GM12878 (cell line): ENCODE measurements at regions not wholly inside any gene's neighbourhood (a gene's known extent, or its start where the extent isn't known, plus 50 kb on each side); places are given as distances from the start of the nearest gene placed in this dataset.
"Not testable (repeated sequence)": the region's sequence is repeated elsewhere in the genome, so short reads cannot be mapped to it uniquely, and the experiment has no call there.

ENCODE experiments used
- ATAC-seq: fragments of 200-7000 bp; cut with Tn5 transposase; 3 replicates; pipeline ENCODE4 v1.9.1; 2020; ENCODE audit warnings: mild to moderate bottlenecking, moderate library complexity
- BruUV-seq: library from RNA; stranded (reverse); fragments of 400-500 nt; replicated peaks from 2 replicates; lab custom pipeline; 2021; lab: Mats Ljungman, UMichigan
- CTCF ChIA-PET: fragments of 300-600 bp; sonication (Branson Sonifier 250); formaldehyde crosslinking; extraction: SDS; loops from one replicate; lab custom pipeline; 2021; ENCODE audit warnings: inconsistent platforms; lab: Yijun Ruan, JAX
- POLR2A ChIA-PET: fragments of 350-600 bp; formaldehyde crosslinking; extraction: SDS; loops from one replicate; lab custom pipeline; 2021; ENCODE audit warnings: inconsistent platforms; lab: Charles Lee
- RAD21 ChIA-PET: fragments of 300-600 bp; sonication (Branson Sonifier 250); formaldehyde crosslinking; loops from one replicate; lab custom pipeline; 2023; ENCODE audit warnings: antibody characterized with exemption; ENCODE audit not compliant: unreplicated experiment; lab: Charles Lee
- SMC1A ChIA-PET: fragments of 300-600 bp; sonication (Branson Sonifier 250); formaldehyde crosslinking; loops from one replicate; lab custom pipeline; 2023; ENCODE audit not compliant: unreplicated experiment, uncharacterized antibody; lab: Charles Lee
- DNase-seq: peaks from one replicate; pipeline ENCODE4 v3.0.0-alpha.2; 2011; ENCODE audit warnings: low read depth, low spot score
- FAIRE-seq: peaks from 3 replicates; lab custom pipeline; 2011; peaks lifted over from hg19 to GRCh38; lab: Jason Lieb, UNC
- H2AFZ ChIP-seq: 2 replicates; pipeline ENCODE4 v1.6.0; 2011; ENCODE audit warnings: low read depth, low read length, control low read depth; ENCODE audit not compliant: control insufficient read depth
- H3K27ac ChIP-seq: 2 replicates; pipeline ENCODE4 v1.5.1; 2011; ENCODE audit warnings: control low read depth; ENCODE audit not compliant: control insufficient read depth, insufficient read depth
- H3K27me3 ChIP-seq, 2 experiments: replicated peaks in 1 of 2; 2 replicates each; pipeline versions ENCODE4 v1.6.0 to v1.6.1; 2011; ENCODE audit warnings: low read length in 1 of 2; ENCODE audit not compliant: control insufficient read depth in 2 of 2, insufficient read depth in 2 of 2
- H3K36me3 ChIP-seq, 2 experiments: 2 replicates each; pipeline ENCODE4 v1.5.1; 2011; ENCODE audit warnings: low read length in 1 of 2; ENCODE audit not compliant: control insufficient read depth in 2 of 2, insufficient read depth in 2 of 2
- H3K4me1 ChIP-seq: 2 replicates; pipeline ENCODE4 v1.6.1; 2011; ENCODE audit warnings: mild to moderate bottlenecking, low read length, moderate library complexity, mixed read lengths; ENCODE audit not compliant: control insufficient read depth, insufficient read depth
- H3K4me2 ChIP-seq: 2 replicates; pipeline ENCODE4 v1.6.0; 2011; ENCODE audit warnings: control low read depth; ENCODE audit not compliant: control insufficient read depth, insufficient read depth
- H3K4me3 ChIP-seq: fragments of 200-600 bp; sonication (generic); 2 replicates; pipeline ENCODE4 v1.5.1; 2016
- H3K79me2 ChIP-seq: 2 replicates; pipeline ENCODE4 v1.6.0; 2011; ENCODE audit warnings: low read length; ENCODE audit not compliant: control insufficient read depth, insufficient read depth
- H3K9ac ChIP-seq: 2 replicates; pipeline ENCODE4 v1.8.0; 2011; ENCODE audit warnings: low read length, control low read depth, mixed read lengths; ENCODE audit not compliant: control insufficient read depth, insufficient read depth
- H3K9me3 ChIP-seq: replicated peaks from 3 replicates; pipeline ENCODE4 v1.5.1; 2011; ENCODE audit warnings: mild to moderate bottlenecking, low read length; ENCODE audit not compliant: control insufficient read depth, insufficient read depth
- H4K20me1 ChIP-seq: 2 replicates; pipeline ENCODE4 v1.6.0; 2011; ENCODE audit not compliant: control insufficient read depth, insufficient read depth
- FOXK2 ChIP-seq: fragments of 450-650 bp; IDR thresholded peaks from 2 replicates; pipeline ENCODE4 v1.6.1; 2017; ENCODE audit warnings: mild to moderate bottlenecking, moderate library complexity
- IKZF2 ChIP-seq, 2 experiments: fragments of 450-650 bp; IDR thresholded peaks; 2 replicates each; pipeline ENCODE4 v1.6.1; 2017; ENCODE audit warnings: mild to moderate bottlenecking in 2 of 2, moderate library complexity in 2 of 2
- RB1 ChIP-seq: fragments of 450-650 bp; formaldehyde crosslinking; IDR thresholded peaks from 2 replicates; pipeline ENCODE4 v1.6.1; 2017; ENCODE audit warnings: mild to moderate bottlenecking, borderline replicate concordance
- TAF1 ChIP-seq: IDR thresholded peaks from 2 replicates; pipeline ENCODE4 v1.6.1; 2011; ENCODE audit warnings: mild to moderate bottlenecking, low read depth, low read length, borderline replicate concordance
- WGBS: methylation state at CpG from one replicate; pipeline ENCODE4 v1.1.6; 2016; ENCODE audit warnings: low lambda C conversion rate; ENCODE audit not compliant: insufficient replicate concordance, insufficient coverage; ENCODE audit errors: missing lambda C conversion rate; 5-methylcytosine and 5-hydroxymethylcytosine counted together
- in situ Hi-C: fragments of 300-500 bp; cut with MboI; formaldehyde crosslinking; loops from 9 replicates; pipeline ENCODE4 v1.14.3; 2018; ENCODE audit warnings: mixed read lengths
- intact Hi-C: fragments of 100-400 bp; cut with micrococcal nuclease; formaldehyde crosslinking; loops from one replicate; pipeline ENCODE4 v1.14.2; 2022; ENCODE audit not compliant: unreplicated experiment

DNA sequence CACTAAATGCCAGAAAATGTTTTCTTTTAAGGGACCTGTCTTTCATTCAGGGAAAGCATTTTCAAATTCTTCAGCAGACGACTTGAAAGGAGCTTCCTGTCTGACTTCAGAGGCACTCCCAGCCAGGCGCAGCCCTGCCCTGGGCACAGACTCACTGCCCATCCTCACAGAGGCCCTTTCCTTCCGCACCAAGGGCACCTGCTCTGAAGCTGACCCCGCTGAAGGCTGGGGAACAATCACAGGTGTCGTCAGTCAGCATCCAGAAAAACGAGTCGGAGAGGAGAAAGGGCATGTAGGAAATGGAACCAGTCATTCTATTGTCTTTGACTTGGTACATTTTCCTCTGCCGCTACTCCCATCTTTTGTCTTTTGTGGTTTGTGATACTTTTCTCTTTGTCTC lies 125.3 kb upstream of the PARD3 start:
- Histone ChIP-seq H3K36me3 (no peaks in the 10 kb centered on the region), H2AFZ (no peak overlapping the region), H3K27ac (no peak overlapping the region), H3K4me3 (no peak overlapping the region), H4K20me1 (no peaks in the 10 kb centered on the region), H3K4me1 (no peaks in the 10 kb centered on the region), H3K9me3 (no peaks in the 10 kb centered on the region), H3K4me2 (no peak overlapping the region), H3K27me3 (no peaks in the 10 kb centered on the region), H3K9ac (no peak overlapping the region), H3K79me2 (no peaks in the 10 kb centered on the region)
- DNase-seq: no peak
- FAIRE-seq: no peak
- in situ Hi-C loops: no loop called here
- 44% methylated on average over 8 of the region's 8 CpGs for WGBS
- SMC1A ChIA-PET: interaction anchor here (1.2 to 1.5 kb wide), 4 partner anchors 19 to 117 kb away, joined by 3 to 4 read pairs (median 3); no protein-coding TSS in a partner anchor
- POLR2A ChIA-PET: no interaction called here
- ATAC-seq: peak; percentile 20; the same call in 2 of the 3 replicates
- no peak for TF ChIP-seq FOXK2
- TF ChIP-seq TAF1: no peak
- TF ChIP-seq IKZF2 (IDR thresholded peaks at IDR 0.05): peak in 1 of 2 experiments; percentile 24; a peak in 2 of 4 replicates
- intact Hi-C loops: loop anchor here (10.0 kb wide), 1 partner anchor 216 kb away; no protein-coding TSS in a partner anchor
- RAD21 ChIA-PET: interaction anchor here (0.9 kb wide), 1 partner anchor 280 kb away, joined by 3 read pairs; no protein-coding TSS in a partner anchor
- CTCF ChIA-PET: interaction anchor here (0.6 to 1.4 kb wide), 5 partner anchors 9 to 217 kb away, joined by 3 to 4 read pairs (median 4); no protein-coding TSS in a partner anchor
- no TSS peak for BruUV-seq

DNA sequence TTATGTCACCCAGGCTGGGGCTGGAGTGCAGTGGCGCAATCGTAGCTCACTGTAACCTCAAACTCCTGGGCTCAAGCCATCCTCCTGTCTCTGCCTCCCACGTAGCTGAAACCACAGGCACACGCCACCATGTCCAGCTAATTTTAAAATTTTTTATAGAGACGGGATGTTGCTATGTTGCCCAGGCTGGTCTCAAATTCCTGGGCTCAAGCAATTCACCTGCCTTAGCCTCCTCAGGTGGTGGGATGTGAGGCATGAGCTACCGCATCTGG lies 123.2 kb upstream of the PARD3 start:
- H3K9ac ChIP-seq: no peak overlapping the region
- no peaks in the 10 kb centered on the region for H3K4me1 ChIP-seq
- TF ChIP-seq RB1: no peak
- no peak overlapping the region for H3K4me2 ChIP-seq
- BruUV-seq: no TSS peak
- ChIA-PET POLR2A (no interaction called here), RAD21 (interaction anchor here (1.2 to 1.6 kb wide), 4 partner anchors 21 to 215 kb away, joined by 3 to 6 read pairs (median 3); no protein-coding TSS in a partner anchor), SMC1A (interaction anchor here (0.8 to 2.6 kb wide), 7 partner anchors 8 to 214 kb away, joined by 3 to 12 read pairs (median 5); no protein-coding TSS in a partner anchor), CTCF (interaction anchor here (0.6 to 3.2 kb wide), 13 partner anchors 13 to 701 kb away, joined by 3 to 23 read pairs (median 3); no protein-coding TSS in a partner anchor)
- DNase-seq (no peak), ATAC-seq (no peak), FAIRE-seq (no peak)
- no peak overlapping the region for H3K4me3 ChIP-seq
- WGBS: 39% methylated on average over 6 of the region's 6 CpGs
- no peaks in the 10 kb centered on the region for H3K36me3 ChIP-seq
- H3K27me3 ChIP-seq: no peaks in the 10 kb centered on the region
- no peaks in the 10 kb centered on the region for H4K20me1 ChIP-seq
- no peaks in the 10 kb centered on the region for H3K9me3 ChIP-seq
- intact Hi-C loops (no loop called here), in situ Hi-C loops (no loop called here)
- H3K27ac ChIP-seq: no peak overlapping the region
- no peak overlapping the region for H2AFZ ChIP-seq
- no peaks in the 10 kb centered on the region for H3K79me2 ChIP-seq

- in situ Hi-C loops, H3K9me3 ChIP-seq, H3K27ac ChIP-seq, POLR2A ChIA-PET, H3K4me3 ChIP-seq, H3K4me2 ChIP-seq, ATAC-seq, H3K27me3 ChIP-seq, BruUV-seq, H2AFZ ChIP-seq, H3K9ac ChIP-seq, H4K20me1 ChIP-seq, H3K79me2 ChIP-seq, H3K36me3 ChIP-seq, FAIRE-seq, intact Hi-C loops, H3K4me1 ChIP-seq, DNase-seq: not testable (repeated sequence)
- ChIA-PET SMC1A (interaction anchor here (0.6 to 2.6 kb wide), 5 partner anchors 22 to 214 kb away, joined by 3 to 12 read pairs (median 4); no protein-coding TSS in a partner anchor), RAD21 (interaction anchor here (0.8 to 1.6 kb wide), 5 partner anchors 22 to 214 kb away, joined by 3 to 6 read pairs (median 3); no protein-coding TSS in a partner anchor), CTCF (interaction anchor here (0.6 to 3.2 kb wide), 14 partner anchors 14 to 701 kb away, joined by 3 to 23 read pairs (median 3); no protein-coding TSS in a partner anchor)
- 0% methylated on average over 3 of the region's 7 CpGs for WGBS
These were observed 122.7 kb upstream of the PARD3 start for GRCh38 chr10:34937643-34938398.
